HG03025 (cell line): ENCODE measurements at regions not wholly inside any gene's neighbourhood (a gene's known extent, or its start where the extent isn't known, plus 50 kb on each side); places are given as distances from the start of the nearest gene placed in this dataset.

Source experiments
- ATAC-seq: cut with Tn5 transposase; IDR thresholded peaks from one replicate; pipeline ENCODE4 v1.9.1; 2021; ENCODE audit warnings: mild to moderate bottlenecking, moderate library complexity; ENCODE audit not compliant: unreplicated experiment, low FRiP score

DNA sequence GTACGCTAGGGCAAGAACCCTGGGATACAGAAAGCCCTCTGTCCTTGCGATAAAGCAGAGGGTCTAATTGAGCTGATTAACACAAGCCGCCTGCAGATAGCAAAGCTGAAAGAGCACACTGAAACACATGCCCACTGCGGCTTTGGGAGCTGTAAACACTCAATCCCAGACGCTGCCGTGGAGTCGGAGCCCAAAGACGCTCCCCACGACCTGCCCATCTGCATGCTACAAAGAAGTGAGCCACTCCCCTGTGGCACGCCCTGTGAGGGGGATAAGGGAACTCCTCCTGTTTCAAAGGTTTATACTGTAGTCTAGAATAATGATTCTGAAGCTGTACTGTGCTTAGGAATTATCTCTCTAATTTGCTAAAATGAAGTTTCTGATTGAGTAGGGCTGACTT is 985.6 kb upstream of the GHITM start:
- no peak for ATAC-seq

GRCh38 chr10:83164156-83164555 is 975.2 kb upstream of the GHITM start:
- ATAC-seq: no peak

GRCh38 chr10:83165265-83165664 is 974.0 kb upstream of the GHITM start:
- no peak for ATAC-seq

DNA sequence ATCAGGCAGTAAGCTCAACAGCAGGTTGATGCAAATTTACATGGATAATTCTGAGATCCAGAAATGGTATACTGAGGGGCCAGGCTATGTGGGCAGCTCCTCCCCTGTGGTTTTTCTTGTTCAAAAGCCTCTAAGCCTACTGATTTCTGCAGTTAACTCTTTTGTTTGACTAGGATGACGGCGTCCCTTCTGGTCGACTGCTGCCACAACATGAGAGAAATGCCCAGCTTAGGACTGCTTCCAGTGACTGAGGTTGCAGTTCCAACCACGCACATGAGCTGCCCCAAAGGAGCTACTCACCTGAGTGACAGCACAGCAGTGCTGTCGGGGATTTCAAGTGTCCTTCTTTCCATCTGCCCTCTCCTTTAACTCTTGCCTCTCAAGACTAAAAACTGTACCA is 973.0 kb upstream of the GHITM start:
- no peak for ATAC-seq

- no peak for ATAC-seq
These were observed 972.2 kb upstream of the GHITM start for GRCh38 chr10:83167081-83167480.

DNA sequence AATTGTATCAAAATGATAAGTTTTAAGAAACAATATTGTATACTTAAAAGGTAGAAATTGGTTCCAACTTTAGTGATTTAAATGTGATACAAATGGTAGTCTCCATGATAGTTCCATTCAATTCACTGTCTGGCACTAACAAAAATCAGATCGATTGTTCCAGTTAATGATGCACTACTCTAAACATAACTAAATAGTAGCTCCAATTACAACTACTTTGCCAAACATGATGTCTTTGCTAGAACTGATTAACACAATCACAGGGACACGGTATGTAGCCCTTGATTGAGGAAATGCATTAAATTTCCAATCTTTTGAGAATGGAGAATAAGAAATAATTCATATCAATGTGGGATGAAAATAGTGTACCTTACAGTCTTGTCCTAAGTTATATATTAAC is 962.4 kb upstream of the GHITM start:
- ATAC-seq: no peak

- no peak for ATAC-seq
These were observed 960.8 kb upstream of the GHITM start for GRCh38 chr10:83178526-83178925.

DNA sequence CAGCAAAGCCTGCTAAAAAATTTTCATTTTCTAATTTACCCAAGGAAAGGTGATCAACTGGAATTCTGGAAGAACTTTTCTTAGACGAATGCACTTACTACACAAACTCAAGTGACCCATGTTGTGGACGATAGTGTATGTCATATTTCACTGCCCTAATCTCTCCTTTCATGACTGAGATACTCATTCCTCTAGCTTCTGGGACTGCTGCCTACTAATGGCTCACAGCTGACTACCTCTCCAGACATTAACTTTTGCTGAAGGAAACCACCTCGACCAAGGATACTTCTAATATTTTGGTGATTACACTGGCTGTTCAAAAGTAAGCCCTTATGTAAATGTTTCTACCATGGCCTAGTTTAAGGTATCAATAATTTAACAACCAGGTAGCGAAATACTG is 959.9 kb upstream of the GHITM start:
- ATAC-seq: no peak

- ATAC-seq: no peak
These were observed 957.2 kb upstream of the GHITM start for GRCh38 chr10:83182076-83182475.

- ATAC-seq: no peak
These were observed 954.7 kb upstream of the GHITM start for GRCh38 chr10:83184641-83185040.

GRCh38 chr10:83190614-83191013 is 948.7 kb upstream of the GHITM start:
- no peak for ATAC-seq

- ATAC-seq: no peak
These were observed 946.3 kb upstream of the GHITM start for GRCh38 chr10:83193026-83193425.

DNA sequence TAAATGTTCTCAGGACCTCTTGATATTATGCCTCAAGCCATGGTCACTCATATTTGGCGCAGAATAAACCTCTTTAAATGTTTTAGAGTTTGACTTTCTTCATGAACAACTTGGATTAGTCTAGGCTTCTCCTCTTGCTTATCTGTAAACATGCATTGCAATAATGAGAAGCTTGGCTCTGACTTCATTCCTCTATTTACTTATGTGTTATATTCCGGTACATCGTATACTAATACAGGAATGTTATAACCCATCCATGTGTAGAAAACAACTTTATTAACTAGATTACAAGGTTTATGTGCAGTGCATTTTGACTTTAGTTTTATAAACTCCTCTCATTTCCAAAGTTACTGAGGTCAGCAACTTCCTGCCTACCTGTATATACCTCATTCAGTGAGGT is 944.3 kb upstream of the GHITM start:
- ATAC-seq: no peak

- no peak for ATAC-seq
These were observed 939.9 kb upstream of the GHITM start for GRCh38 chr10:83199374-83199773.

DNA sequence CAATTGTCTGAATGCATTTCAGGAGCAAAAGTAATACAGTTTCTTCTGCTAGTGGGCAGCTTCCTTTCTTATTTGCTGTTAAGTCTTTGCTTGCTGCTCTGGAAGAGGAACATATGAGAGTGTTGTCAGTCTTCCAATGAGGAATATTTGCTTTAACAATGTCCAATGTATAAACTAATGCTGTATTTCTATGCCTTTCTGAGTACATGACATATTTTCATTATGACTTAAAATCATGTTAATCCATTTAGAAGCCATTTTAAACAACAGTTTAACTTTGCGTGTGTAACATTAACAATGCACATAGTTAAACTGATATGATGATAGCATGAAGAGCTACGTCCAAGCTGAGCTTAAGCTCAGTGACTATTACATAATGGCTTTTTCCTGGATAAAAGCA is 933.4 kb upstream of the GHITM start:
- ATAC-seq: no peak

DNA sequence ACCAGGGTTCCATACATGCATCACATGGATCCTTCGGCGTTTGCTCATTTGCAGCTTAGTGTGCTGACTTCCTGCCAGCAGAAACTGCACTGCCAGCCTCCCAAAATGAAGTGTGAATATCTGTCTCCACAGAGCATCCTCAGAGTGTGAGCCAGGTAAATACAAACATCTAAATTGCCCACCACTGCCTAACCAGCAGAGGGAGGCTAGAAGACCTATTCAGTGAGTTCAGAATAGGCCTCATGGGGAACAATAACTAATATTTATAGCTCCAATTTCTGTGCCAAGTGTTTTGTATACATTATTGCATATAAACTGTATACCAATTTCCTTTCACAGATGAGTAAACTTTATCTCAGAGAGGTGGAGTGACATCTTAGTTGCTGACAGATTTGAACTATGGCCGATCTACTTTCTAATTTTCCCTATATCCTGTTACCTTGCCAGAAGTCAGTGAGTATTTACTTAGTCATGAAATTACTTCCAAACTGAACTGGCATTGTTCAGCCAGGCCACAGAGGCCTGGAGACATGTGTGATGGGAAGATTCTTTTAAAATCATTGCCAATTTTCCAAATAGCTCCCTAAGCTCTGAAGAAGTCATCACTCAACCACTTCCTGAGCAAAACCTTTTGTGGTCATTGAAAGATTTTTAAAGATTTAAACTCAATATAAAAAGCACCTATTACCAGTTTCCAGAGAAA is 926.5 kb upstream of the GHITM start:
- ATAC-seq: no peak

DNA sequence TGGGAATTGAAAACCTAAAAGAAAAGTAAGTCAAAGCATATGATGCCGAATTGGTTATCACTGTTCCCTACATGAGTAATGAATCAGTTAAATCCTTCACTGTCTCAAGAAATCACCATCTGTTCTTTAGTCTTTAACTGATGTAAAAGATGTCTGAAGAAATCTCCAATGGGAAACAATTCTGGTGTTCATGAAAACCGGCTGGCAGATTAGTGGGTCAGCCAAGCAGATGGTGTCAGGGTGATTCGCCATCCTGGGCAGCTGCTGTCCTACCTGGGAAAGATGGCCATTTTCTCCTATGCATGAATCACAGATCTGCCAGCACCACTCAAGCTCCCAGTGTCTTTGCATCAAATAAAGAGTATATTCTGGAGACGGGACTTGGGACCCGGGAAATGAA is 925.2 kb upstream of the GHITM start:
- ATAC-seq: no peak

- ATAC-seq: no peak
These were observed 921.1 kb upstream of the GHITM start for GRCh38 chr10:83218205-83218604.

DNA sequence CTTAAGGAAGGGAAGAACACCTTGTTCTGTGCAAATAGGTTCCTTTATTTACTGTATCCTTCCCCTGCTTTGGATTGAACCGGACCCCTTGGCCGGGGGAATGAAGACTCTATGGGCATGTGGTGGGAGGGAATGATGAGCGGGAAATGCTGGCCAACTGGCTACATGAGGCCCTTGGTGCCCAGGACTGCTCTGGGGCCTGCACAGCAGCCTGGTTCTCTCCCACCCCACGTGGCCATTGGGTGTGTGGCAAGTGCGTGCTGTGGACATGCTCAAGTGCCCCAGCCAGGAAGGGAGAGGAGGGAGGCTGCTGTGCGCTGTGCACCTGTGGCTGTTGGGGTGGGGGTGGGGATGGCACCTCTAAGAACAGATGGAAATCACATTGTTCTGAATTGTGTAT is 917.0 kb upstream of the GHITM start:
- no peak for ATAC-seq

DNA sequence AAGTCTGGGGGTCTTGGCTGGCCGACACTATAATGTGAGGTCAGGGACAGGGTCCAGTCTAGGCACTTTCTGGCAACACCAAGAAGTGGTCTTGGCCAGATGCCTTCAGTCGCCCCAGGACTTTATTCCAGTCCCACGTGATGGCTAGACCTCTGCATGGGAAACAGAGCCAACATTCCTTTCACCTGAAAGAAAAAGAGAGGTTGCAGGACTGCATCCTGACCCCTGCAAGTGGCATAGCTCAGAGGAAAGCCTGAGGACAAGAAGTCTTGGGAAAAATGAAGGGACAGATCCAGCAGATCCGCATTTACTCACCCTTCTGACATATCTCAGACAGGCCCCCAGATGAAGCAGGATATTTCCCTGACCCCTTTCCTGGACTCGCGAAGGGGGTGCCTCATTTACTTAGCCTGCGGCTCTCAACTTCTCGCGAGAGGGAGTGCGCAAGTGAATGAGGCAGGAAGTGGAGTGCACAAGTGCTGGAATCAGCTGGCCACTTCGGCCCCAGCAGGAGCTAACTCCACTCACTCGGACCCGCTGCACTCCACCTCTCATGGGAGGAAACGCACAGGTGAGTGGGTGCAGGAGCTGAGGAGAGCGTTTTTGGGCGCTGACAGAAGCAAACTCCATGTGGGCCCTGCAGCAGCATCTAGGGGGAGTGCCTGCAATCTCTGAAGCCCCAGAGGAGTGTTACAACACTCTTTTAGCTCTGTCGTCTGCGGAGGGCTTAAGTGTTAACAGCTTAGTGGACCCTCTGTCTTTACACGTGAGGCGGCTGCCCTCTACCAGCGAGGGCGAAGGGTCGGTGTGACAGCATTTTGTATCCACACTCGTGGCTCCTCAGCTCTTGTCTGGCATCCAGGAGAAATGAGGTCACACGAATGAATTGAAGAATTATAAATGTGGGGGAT is 916.2 kb upstream of the GHITM start:
- ATAC-seq: no peak

DNA sequence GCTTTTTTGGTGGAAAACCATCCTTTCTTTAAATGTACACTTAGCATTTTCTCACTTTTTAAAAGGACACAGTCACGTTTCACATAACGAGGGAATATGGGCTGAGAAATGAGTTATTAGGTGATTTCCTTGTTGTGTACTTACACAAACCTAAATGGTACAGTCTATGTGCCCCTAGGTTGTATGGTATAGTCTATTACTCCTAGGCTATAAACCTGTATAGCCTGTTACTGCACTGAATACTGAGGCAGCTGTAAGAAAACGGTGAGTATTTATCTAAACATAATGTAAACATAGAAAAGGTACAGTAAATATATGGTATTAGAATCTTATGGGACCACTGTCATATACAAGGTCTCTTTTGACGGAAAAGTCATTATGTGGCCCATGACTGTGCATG is 913.5 kb upstream of the GHITM start:
- no peak for ATAC-seq

- no peak for ATAC-seq
These were observed 909.3 kb upstream of the GHITM start for GRCh38 chr10:83229991-83230390.
